ENCODE measurements at regions not wholly inside any gene's neighbourhood (a gene's known extent, or its start where the extent isn't known, plus 50 kb on each side); places are given as distances from the start of the nearest gene placed in this dataset.
A peak's percentile ranks its signal among the peaks of the same experiment; 100 is the strongest.

DNA sequence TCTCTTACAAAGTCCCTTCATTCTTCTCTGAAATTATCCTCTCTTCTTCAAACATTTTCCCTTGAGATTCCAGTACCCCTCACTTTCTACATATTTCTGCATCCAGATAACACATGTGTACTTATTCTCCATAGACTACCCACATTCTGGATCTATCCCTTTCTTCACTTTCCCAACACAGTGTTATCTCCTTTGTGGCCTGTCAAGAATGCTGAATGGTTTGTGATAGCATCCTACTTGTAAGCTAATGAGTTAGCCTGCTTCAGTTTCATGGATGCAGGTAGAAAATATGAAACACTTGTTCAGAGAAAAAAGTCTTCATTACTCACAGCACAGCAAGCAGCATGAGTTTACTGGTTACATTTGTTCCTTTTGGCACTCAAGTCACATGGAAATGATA is 245.4 kb downstream of the HTR1B start:
- no peak for DNase-seq (ENCODE audit: low read depth)
- no peak overlapping the region for H3K4me3 ChIP-seq (ENCODE audit: low read length)
- no peak for TF ChIP-seq CTCF (IDR thresholded peaks at IDR 0.05; ENCODE audit: insufficient read depth, low read depth, low read length, missing control alignments)

DNA sequence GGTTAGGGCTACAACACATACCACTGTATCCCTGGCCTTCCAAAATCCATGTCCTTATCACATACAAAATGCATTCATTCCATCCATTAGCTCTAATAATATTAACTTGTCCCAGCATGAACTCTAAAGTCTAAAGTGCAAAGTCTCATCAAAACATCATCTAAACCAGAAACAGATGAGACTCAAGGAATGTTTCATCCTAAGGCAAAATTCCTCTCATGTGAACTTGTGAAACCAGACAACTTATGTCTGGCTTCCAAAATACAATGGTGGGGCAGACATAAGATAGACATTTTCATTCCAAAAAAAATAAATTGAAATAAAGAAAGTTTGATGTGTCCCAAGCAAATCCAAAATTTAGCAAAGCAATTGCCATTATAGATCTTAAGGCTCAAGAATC is 257.4 kb downstream of the HTR1B start:
- DNase-seq (ENCODE audit: low read depth), result no peak

DNA sequence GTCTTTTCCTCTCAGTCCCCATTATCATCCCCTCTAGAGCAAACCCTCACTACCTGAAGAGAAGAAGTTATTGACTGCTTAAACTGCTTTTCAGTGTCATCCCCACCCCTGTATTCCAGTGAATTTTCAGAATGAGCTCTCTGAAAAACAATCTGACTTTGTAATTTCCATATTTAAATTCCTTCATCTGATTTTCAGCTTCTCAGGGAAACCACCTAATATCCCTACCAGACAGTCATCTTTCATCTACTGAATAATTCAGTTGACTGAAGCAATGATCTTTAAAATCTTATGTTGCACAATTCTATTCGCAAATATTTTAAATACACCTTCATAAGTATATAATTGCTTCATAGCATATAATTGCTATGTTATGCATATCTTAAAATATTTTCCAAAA is 258.7 kb downstream of the HTR1B start:
- no peak for DNase-seq (ENCODE audit: low read depth)
- H3K4me3 ChIP-seq (ENCODE audit: low read length), result no peak overlapping the region
- no peak for TF ChIP-seq CTCF (IDR thresholded peaks at IDR 0.05; ENCODE audit: insufficient read depth, low read depth, low read length, missing control alignments)

More for the DNA sequence above, 257.4 kb downstream of the HTR1B start:
- no peak overlapping the region for H3K4me3 ChIP-seq (ENCODE audit: low read length)
- TF ChIP-seq CTCF (IDR thresholded peaks at IDR 0.05; ENCODE audit: insufficient read depth, low read depth, low read length, missing control alignments), result no peak

DNA sequence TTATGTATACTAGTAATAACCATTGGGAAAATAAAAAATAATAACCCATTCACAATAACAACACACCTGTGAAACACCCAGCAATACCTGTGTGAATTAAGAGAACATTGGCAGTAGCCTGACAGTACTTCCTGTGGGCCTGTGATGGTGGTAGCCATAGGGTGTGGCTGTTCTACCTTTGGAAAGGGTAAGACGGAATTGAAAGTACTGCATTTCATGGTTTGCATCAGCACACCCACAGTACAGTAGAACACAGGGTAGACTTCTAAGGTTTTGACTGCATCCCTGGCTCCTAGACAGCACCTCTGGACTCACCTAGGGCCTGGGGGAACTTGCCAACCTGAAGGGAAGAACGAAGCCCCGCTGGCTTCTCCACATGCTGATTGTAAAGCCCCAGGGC is 279.8 kb downstream of the HTR1B start:
- no peak for TF ChIP-seq CTCF (IDR thresholded peaks at IDR 0.05; ENCODE audit: insufficient read depth, low read depth, low read length, missing control alignments)
- no peak for DNase-seq (ENCODE audit: low read depth)
- no peak overlapping the region for H3K4me3 ChIP-seq (ENCODE audit: low read length)

DNA sequence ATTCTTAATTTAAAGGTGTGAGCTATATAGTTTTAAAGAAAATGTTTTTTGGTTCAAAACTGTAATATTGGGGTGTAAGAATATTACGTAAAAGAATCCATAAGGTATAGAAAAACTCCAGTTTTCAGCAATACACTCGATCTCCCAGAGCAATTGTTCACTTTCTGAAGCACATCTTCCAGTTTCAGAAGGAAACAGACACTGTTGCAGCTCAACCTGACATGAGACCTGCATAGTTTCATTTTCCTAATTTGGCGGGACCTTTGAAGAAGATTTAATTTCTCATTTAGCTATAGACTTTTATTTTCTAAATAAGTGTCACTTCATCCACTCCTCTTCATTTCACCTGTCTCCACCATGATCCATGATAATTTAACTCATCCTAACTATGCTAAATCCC is 281.5 kb downstream of the HTR1B start:
- H3K4me3 ChIP-seq (ENCODE audit: low read length), result no peak overlapping the region
- DNase-seq (ENCODE audit: low read depth), result no peak
- TF ChIP-seq CTCF (IDR thresholded peaks at IDR 0.05; ENCODE audit: insufficient read depth, low read depth, low read length, missing control alignments), result no peak

- DNase-seq (ENCODE audit: low read depth), result no peak
- no peak for TF ChIP-seq CTCF (IDR thresholded peaks at IDR 0.05; ENCODE audit: insufficient read depth, low read depth, low read length, missing control alignments)
- H3K4me3 ChIP-seq (ENCODE audit: low read length), result no peak overlapping the region
These were observed 283.0 kb downstream of the HTR1B start for GRCh38 chr6:77180326-77180725.

DNA sequence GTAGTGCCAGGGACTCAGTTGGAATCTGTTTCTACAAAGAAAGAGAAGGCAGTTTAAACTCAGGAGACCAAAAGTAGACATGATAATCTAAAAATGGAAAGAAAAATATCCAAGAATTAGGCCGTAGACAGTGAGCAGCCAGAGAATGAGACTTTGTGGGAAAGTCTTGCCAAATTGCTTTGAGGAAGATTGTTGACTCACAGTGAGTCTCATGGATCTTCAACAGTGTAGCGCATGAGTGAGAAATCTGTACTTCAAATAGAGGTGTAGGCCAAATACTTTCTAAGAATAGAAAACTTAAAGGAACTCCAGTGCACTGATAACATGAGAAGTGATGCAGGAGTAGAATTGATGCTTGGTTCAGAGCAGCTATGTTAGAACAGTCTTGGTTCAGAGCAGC is 284.5 kb downstream of the HTR1B start:
- no peak overlapping the region for H3K4me3 ChIP-seq (ENCODE audit: low read length)
- peak; percentile 78 for DNase-seq (ENCODE audit: low read depth)
- no peak for TF ChIP-seq CTCF (IDR thresholded peaks at IDR 0.05; ENCODE audit: insufficient read depth, low read depth, low read length, missing control alignments)

Measured in epithelial cell of esophagus (primary cell).